Fibroblast of mammary gland (primary cell): ENCODE measurements at regions not wholly inside any gene's neighbourhood (a gene's known extent, or its start where the extent isn't known, plus 50 kb on each side); places are given as distances from the start of the nearest gene placed in this dataset.

Experiments used
- DNase-seq: peaks from one replicate; pipeline ENCODE4 v3.0.0-alpha.2; 2010; ENCODE audit warnings: low read depth
- H3K4me3 ChIP-seq: 2 replicates; pipeline ENCODE4 v1.5.1; 2011; ENCODE audit warnings: low read depth, mild to moderate bottlenecking, low read length, moderate library complexity; ENCODE audit not compliant: control insufficient read depth
- TF ChIP-seq, protein P1 (sequence below): conservative IDR thresholded peaks from 2 replicates; pipeline ENCODE4 v1.5.1; 2011; ENCODE audit warnings: low read depth, low read length, inconsistent platforms; ENCODE audit not compliant: control insufficient read depth, insufficient read depth

DNA sequence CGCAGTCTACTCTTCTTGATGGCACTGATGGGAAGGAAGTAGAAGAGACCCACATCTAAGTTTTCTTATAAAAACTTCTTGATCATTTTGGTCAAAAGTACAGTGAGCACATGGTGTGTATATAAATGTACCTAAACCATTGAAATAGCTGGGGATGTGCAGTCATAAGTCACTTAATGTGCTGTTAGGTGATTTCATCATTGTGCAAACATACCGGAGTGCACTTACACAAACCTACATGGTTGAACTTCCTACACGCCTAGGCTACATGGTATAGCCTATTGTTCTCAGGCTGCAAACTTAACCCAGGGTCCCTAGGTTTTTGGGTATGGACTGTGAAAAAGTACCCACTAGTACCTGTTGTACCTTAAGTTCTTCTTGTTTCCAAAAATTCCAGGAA lies 123.3 kb upstream of the ZNF438 start:
- TF ChIP-seq, protein P1, sequence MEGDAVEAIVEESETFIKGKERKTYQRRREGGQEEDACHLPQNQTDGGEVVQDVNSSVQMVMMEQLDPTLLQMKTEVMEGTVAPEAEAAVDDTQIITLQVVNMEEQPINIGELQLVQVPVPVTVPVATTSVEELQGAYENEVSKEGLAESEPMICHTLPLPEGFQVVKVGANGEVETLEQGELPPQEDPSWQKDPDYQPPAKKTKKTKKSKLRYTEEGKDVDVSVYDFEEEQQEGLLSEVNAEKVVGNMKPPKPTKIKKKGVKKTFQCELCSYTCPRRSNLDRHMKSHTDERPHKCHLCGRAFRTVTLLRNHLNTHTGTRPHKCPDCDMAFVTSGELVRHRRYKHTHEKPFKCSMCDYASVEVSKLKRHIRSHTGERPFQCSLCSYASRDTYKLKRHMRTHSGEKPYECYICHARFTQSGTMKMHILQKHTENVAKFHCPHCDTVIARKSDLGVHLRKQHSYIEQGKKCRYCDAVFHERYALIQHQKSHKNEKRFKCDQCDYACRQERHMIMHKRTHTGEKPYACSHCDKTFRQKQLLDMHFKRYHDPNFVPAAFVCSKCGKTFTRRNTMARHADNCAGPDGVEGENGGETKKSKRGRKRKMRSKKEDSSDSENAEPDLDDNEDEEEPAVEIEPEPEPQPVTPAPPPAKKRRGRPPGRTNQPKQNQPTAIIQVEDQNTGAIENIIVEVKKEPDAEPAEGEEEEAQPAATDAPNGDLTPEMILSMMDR: no peak
- no peak overlapping the region for H3K4me3 ChIP-seq
- DNase-seq: no peak

DNA sequence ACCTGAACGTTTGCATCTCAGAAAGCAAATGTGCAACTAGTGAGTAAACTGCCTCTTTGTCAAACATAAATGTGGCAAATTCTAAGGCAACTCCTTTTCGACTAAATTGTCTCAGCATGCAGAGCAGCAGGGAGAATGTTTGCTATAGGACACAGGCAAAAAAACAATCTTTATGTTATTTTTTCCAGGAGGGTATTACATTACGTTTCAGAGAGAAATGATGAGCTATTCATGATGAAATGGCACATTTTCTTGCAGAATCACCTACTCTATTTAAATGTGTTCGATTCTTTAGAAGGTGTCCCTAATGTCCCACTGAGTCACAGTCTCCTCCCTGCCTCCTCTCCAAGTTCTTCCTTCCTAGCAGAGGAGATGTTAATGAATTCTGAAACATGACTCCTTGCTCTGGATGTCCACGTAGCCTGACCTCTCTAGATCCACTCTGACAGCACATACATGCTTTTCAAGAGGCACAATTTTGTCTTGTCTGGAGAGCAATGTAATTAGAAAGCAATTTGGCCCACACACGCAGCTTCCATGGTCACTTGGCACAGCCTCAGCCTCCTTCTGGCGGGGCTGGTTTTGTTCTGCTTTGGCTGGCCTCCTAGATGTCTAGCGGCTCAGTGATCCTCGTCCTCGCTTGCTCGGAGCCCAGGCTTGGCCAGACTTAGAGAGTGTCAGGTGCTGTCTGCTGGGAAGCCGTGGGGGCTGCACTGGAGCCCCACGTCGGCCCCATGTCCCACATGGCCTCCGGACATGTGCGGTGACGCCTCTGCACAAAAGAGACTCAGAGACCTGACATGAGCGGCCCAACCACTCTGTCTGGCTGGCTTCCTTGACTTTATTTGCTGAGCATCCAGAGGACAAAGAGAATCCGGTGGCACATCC lies 125.7 kb upstream of the ZNF438 start:
- TF ChIP-seq, protein P1: no peak
- no peak overlapping the region for H3K4me3 ChIP-seq
- peak; percentile 90 for DNase-seq

DNA sequence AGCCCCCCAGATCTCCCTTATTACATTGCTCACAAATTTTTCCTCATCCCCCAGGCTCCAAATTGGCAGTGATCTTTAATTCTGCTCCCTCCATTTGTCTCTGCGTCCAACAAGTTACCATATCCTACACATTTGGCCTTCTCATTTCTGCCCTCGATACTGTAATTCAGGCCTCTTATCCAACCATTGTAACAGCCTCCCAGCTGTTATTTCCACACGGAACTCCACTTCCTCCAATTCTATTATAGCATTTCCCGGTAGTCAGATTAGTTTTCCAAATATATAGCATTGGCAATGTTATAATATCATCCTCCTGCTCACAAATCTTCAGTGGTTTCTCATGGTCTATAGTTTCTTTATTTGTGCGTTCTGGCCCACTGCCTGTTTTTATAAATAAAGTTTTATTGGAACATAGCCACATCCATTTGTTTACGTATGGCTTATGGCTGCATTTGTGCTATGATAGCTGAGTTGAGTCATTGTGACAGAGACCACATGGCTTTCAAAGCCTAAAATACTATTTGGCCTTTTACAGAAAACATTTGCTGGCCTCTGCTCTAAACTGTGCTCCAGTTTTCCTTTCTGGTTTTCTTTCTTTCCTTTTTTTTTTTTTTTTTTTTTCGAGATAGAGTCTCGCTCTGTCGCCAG lies 126.5 kb upstream of the ZNF438 start:
- DNase-seq: peak; percentile 79
- no peak overlapping the region for H3K4me3 ChIP-seq
- TF ChIP-seq, protein P1: no peak

DNA sequence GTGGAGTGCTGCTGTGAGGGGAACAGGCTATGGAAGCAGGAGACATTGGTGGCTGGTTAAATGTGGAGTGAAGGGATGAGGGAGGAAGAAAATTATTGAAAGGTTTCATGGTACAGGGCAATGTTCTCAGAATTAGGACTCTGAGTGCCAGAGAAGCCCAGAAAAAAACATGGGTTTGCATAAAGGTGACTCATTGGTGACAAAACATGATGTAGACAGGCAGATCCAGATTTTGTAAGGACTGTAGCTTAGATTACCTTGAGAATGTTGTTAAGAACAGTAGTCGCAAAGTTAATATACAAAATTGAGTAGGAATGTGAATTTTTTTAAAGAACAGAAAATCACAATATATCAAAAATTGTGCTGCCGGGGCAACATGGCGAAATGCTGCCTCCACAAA lies 134.9 kb upstream of the ZNF438 start:
- TF ChIP-seq, protein P1: no peak
- no peak overlapping the region for H3K4me3 ChIP-seq
- peak; percentile 53 for DNase-seq

DNA sequence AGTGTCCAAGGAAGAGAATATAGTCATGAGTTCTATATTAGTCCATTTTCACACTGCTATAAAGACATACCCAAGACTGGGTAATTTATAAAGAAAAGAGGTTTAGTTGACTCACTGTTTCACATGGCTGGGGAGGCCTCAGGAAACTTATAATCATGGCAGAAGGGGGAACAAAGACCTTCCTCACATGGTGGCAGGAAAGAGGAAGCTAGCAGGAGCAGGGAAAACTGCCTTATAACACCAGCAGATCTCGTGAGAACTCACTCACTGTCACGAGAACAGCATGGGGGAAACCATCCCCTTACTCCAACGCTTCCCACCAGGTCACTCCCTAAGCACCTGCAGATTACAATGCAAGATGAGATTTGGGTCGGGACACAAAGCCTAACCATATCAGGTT lies 139.0 kb upstream of the ZNF438 start:
- no peak overlapping the region for H3K4me3 ChIP-seq
- TF ChIP-seq, protein P1: no peak
- no peak for DNase-seq

DNA sequence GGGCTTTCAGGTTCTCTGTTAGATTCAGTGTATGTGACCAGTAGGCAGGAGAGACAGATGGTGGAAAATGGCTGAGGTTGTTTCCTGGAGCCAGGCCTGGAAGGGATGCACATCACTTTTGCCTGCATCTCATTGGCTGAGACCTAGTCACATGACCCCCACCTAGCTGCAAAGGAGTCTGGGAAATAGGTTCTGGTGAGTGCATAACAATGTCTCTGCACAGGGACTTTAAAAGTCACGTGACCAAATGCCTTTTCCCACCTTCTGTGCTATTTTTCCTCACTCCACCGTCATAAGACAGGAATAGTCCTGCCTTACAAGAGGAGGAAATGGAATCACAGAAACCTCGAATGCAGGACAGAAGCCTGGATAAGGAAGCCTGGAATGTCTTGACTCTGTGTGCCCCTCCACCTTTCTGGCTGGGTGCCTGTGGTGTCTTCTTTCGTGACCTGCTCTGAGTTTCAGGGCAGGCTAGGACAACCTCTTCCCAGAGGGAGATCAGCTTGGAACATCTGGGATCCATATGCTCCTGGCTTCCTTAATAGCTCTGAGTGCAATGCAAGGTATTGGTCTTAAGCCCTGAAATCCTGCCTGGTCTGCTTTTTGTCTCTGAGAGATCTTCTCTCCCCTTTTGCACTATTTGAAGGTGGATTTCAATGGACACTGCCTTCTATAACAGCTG lies 139.9 kb upstream of the ZNF438 start:
- DNase-seq: peak; percentile 95
- TF ChIP-seq, protein P1: no peak
- no peak overlapping the region for H3K4me3 ChIP-seq
